ENCODE measurements at regions not wholly inside any gene's neighbourhood (a gene's known extent, or its start where the extent isn't known, plus 50 kb on each side); places are given as distances from the start of the nearest gene placed in this dataset.
A peak's percentile ranks its signal among the peaks of the same experiment; 100 is the strongest.

DNA sequence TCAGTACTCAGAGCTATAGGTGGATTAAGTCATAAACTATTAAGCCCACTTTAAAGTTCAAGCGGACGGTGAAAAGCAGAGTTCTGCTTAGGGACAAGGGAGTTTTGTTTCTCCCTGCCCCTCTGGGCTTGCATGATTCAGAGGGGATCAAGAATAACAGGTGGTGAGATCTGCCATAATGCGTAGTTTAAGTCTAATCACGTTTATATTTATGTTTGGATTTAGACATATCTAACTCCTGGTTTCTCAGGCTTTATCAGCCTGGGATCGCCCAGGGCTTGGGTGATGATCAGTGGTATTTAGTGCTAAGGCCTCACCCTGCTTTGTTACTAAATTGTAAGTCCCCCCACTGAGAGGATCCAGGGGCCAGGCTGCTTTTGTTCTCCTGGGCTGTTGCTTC lies 335.4 kb upstream of the NRP1 start:
- Histone ChIP-seq H3K4me3 (replicated peaks in 1 of 3; ENCODE audit: low read depth in 2 of 3, low read length in 3 of 3) (no peak overlapping the region), H3K27ac (ENCODE audit: low read depth in 1 of 2, low read length in 2 of 2) (no peak overlapping the region), H4K20me1 (ENCODE audit: insufficient read depth, low read length) (no peaks in the 10 kb centered on the region), H3K4me1 (ENCODE audit: control insufficient read depth in 1 of 2, insufficient read depth in 2 of 2, low read length in 2 of 2) (peaks cover 15 to 18% of the 10 kb centered on the region in 2 donors), H3K27me3 (ENCODE audit: control insufficient read depth in 2 of 2, insufficient read depth in 2 of 2, low read length in 2 of 2) (no peaks in the 10 kb centered on the region), H2AFZ (ENCODE audit: insufficient read depth, low read depth, low read length, poor library complexity, severe bottlenecking) (no peak overlapping the region), H3K79me2 (ENCODE audit: insufficient read depth, low read length) (no peaks in the 10 kb centered on the region), H3K36me3 (replicated peaks in 1 of 2; ENCODE audit: control insufficient read depth in 1 of 2, insufficient read depth in 2 of 2, low read length in 2 of 2) (no peaks in the 10 kb centered on the region), H3K9ac (ENCODE audit: insufficient read depth, low read length, poor library complexity, severe bottlenecking) (no peak overlapping the region), H3K4me2 (replicated peaks; ENCODE audit: extremely low read depth, low read length, poor library complexity, severe bottlenecking) (no peak overlapping the region), H3K9me3 (replicated peaks in 1 of 2; ENCODE audit: control insufficient read depth in 1 of 2, insufficient read depth in 1 of 2, low read length in 2 of 2) (peaks cover 0 to 2% of the 10 kb centered on the region in 2 donors)
- Mint-ChIP-seq H3K4me3 (no peak overlapping the region), H3K36me3 (no peaks in the 10 kb centered on the region), H3K4me1 (peaks cover 22% of the 10 kb centered on the region), H3K9me3 (peaks cover 0 to 10% (median 4%) of the 10 kb centered on the region in 7 donors), H3K27ac (no peak overlapping the region), H3K27me3 (ENCODE audit: low read depth in 3 of 3) (peaks cover 0 to 2% (median 1%) of the 10 kb centered on the region in 3 donors)
- WGBS (ENCODE audit: insufficient coverage): 93% methylated on average over 3 of the region's 5 CpGs
- intact Hi-C loops (cut with micrococcal nuclease): no loop called here
- no peak for DNase-seq
- TF ChIP-seq CTCF (IDR thresholded peaks at IDR 0.05): no peak

DNA sequence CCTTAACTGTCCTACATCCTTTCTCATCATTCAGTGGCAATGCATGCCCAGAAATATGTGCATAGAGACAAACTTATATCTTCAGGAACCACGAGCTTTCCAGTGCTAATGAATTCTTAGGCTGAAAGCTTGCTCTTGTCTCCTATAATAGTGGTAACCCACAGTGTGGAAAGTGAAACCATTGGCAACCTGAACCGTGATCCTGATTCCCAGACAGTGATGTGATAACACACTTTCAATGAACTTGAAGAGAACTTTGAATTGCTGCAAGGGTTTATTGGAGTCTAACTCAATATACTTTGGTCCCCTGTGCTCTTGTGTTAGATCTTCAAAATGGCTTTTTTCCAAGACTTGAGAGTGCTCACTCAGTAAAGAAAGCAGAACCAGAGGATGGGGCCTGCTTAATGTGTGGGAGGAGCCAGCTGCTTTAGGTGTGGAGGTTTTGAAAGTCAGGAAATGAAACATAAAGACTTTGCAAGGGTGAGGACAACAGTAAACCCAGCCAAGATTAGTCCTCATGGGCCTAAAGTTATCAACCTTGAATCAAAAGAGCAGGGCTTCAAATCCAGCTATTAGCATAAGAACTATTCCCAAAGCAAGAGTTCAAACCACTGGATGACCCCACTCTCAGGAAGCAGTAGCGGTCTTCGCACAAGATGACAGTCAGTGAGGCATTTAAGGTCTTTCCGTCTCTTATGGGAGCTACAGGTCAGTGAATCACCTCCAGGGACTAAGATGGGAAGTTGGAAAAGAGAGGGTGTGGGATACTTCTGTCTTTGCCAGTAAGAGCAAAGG lies 332.4 kb upstream of the NRP1 start:
- DNase-seq: peak; percentile 22 to 36 (median 25)
- peaks cover 40% of the 10 kb centered on the region for H3K4me1 Mint-ChIP-seq
- H3K27me3 ChIP-seq (ENCODE audit: control insufficient read depth in 2 of 2, insufficient read depth in 2 of 2, low read length in 2 of 2): no peaks in the 10 kb centered on the region
- peak overlapping the region in 1 of 3 experiments; percentile 42 for H3K4me3 ChIP-seq (replicated peaks in 1 of 3; ENCODE audit: low read depth in 2 of 3, low read length in 3 of 3)
- no peaks in the 10 kb centered on the region for H4K20me1 ChIP-seq (ENCODE audit: insufficient read depth, low read length)
- peaks cover 7 to 11% of the 10 kb centered on the region in 2 donors for H3K36me3 Mint-ChIP-seq
- H3K36me3 ChIP-seq (replicated peaks in 1 of 2; ENCODE audit: control insufficient read depth in 1 of 2, insufficient read depth in 2 of 2, low read length in 2 of 2): peaks cover 0 to 3% of the 10 kb centered on the region in 2 donors
- no peak for TF ChIP-seq CTCF (IDR thresholded peaks at IDR 0.05)
- H3K9ac ChIP-seq (ENCODE audit: insufficient read depth, low read length, poor library complexity, severe bottlenecking): no peak overlapping the region
- H3K4me1 ChIP-seq (ENCODE audit: control insufficient read depth in 1 of 2, insufficient read depth in 2 of 2, low read length in 2 of 2): peaks cover 31 to 36% of the 10 kb centered on the region in 2 donors
- H3K27me3 Mint-ChIP-seq (ENCODE audit: low read depth in 3 of 3): peaks cover 0 to 3% (median 1%) of the 10 kb centered on the region in 3 donors
- intact Hi-C loops (cut with micrococcal nuclease): no loop called here
- H3K4me3 Mint-ChIP-seq: peak overlapping the region in 1 of 2 donors; percentile 12
- H3K79me2 ChIP-seq (ENCODE audit: insufficient read depth, low read length): no peaks in the 10 kb centered on the region
- peak overlapping the region; percentile 54 for H3K4me2 ChIP-seq (replicated peaks; ENCODE audit: extremely low read depth, low read length, poor library complexity, severe bottlenecking)
- peaks cover 4 to 20% (median 13%) of the 10 kb centered on the region in 7 donors for H3K9me3 Mint-ChIP-seq
- peak overlapping the region; percentile 67 for H2AFZ ChIP-seq (ENCODE audit: insufficient read depth, low read depth, low read length, poor library complexity, severe bottlenecking)
- peak overlapping the region in 1 of 2 donors; percentile 70 for H3K27ac ChIP-seq (ENCODE audit: low read depth in 1 of 2, low read length in 2 of 2)
- peaks cover 11 to 12% of the 10 kb centered on the region in 2 donors for H3K9me3 ChIP-seq (replicated peaks in 1 of 2; ENCODE audit: control insufficient read depth in 1 of 2, insufficient read depth in 1 of 2, low read length in 2 of 2)
- peak overlapping the region in 6 of 7 donors; percentile 7 to 76 (median 50) for H3K27ac Mint-ChIP-seq
- 85% methylated on average over 4 of the region's 5 CpGs for WGBS (ENCODE audit: insufficient coverage)

All from CD14-positive monocyte (primary cell).